Vagina (tissue), 2 donors: ENCODE measurements at regions not wholly inside any gene's neighbourhood (a gene's known extent, or its start where the extent isn't known, plus 50 kb on each side); places are given as distances from the start of the nearest gene placed in this dataset.

Experiments
- POLR2A ChIP-seq, 2 donors: fragments of 450-650 bp; IDR thresholded peaks; one replicate each; pipeline ENCODE4 v1.6.1; 2017; ENCODE audit warnings: antibody characterized with exemption in 2 of 2, mild to moderate bottlenecking in 2 of 2, moderate library complexity in 2 of 2
- POLR2AphosphoS5 ChIP-seq, 2 donors: sonication (generic); formaldehyde crosslinking; IDR thresholded peaks; one replicate each; pipeline ENCODE4 v1.9.0; 2017; ENCODE audit warnings: antibody characterized with exemption in 2 of 2, mild to moderate bottlenecking in 2 of 2, low read depth in 1 of 2; ENCODE audit not compliant: insufficient read depth in 1 of 2
- TF ChIP-seq, protein P1 (sequence below), 3 experiments: fragments of 450-650 bp in 2 of 3; fragments of 200-600 bp in 1 of 3; sonication (generic) in 1 of 3; IDR thresholded peaks; one replicate each; pipeline ENCODE4 v1.5.1; 2017 to 2019; ENCODE audit warnings: antibody characterized with exemption in 3 of 3, mild to moderate bottlenecking in 2 of 3, moderate library complexity in 2 of 3

DNA sequence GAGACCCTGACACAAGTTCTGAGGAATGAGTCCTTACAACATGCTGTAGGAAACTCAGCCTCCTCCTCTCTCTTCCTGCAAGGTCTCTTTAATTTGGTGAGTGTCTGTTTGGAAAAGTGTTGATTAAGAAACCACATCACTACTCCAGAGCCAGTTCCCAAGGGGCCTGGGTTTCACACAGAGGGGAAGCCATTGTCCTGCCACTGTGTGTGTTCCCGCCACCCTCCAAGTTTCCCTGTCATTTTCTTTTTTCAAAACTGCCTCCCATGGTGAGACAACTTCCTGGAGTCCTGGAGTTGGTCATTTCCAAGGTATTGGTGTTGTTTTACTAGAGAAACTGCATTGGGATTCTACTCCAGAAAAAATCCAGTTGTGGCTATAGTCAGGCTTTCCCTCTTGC lies 232.0 kb upstream of the PARD3B start:
- no peak for TF ChIP-seq POLR2A (IDR thresholded peaks at IDR 0.05)
- TF ChIP-seq, protein P1, sequence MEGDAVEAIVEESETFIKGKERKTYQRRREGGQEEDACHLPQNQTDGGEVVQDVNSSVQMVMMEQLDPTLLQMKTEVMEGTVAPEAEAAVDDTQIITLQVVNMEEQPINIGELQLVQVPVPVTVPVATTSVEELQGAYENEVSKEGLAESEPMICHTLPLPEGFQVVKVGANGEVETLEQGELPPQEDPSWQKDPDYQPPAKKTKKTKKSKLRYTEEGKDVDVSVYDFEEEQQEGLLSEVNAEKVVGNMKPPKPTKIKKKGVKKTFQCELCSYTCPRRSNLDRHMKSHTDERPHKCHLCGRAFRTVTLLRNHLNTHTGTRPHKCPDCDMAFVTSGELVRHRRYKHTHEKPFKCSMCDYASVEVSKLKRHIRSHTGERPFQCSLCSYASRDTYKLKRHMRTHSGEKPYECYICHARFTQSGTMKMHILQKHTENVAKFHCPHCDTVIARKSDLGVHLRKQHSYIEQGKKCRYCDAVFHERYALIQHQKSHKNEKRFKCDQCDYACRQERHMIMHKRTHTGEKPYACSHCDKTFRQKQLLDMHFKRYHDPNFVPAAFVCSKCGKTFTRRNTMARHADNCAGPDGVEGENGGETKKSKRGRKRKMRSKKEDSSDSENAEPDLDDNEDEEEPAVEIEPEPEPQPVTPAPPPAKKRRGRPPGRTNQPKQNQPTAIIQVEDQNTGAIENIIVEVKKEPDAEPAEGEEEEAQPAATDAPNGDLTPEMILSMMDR (IDR thresholded peaks at IDR 0.05) = no peak
- no peak for TF ChIP-seq POLR2AphosphoS5 (IDR thresholded peaks at IDR 0.05; ENCODE audit: insufficient read depth in 1 of 2, low read depth in 1 of 2)
